GM19324 (cell line): ENCODE measurements at regions not wholly inside any gene's neighbourhood (a gene's known extent, or its start where the extent isn't known, plus 50 kb on each side); places are given as distances from the start of the nearest gene placed in this dataset.

Experiments used
- ATAC-seq: cut with Tn5 transposase; IDR thresholded peaks from one replicate; pipeline ENCODE4 v1.9.1; 2021; ENCODE audit warnings: mild to moderate bottlenecking, moderate library complexity; ENCODE audit not compliant: unreplicated experiment, low FRiP score

GRCh38 chr5:2696156-2696807 is 55.2 kb downstream of the IRX2 start:
- ATAC-seq = no peak

GRCh38 chr5:2695200-2695891 is 56.1 kb downstream of the IRX2 start:
- no peak for ATAC-seq

- no peak for ATAC-seq
Measured at GRCh38 chr5:2691530-2691929, 59.9 kb downstream of the IRX2 start.

GRCh38 chr5:2690293-2690692 is 61.2 kb downstream of the IRX2 start:
- ATAC-seq = no peak

- no peak for ATAC-seq
Measured at GRCh38 chr5:2688586-2688985, 62.9 kb downstream of the IRX2 start.

- no peak for ATAC-seq
Measured at GRCh38 chr5:2687746-2688145, 63.7 kb downstream of the IRX2 start.

GRCh38 chr5:2686321-2687124 is 65.0 kb downstream of the IRX2 start:
- no peak for ATAC-seq

- no peak for ATAC-seq
Measured at GRCh38 chr5:2685651-2686272, 65.7 kb downstream of the IRX2 start.

GRCh38 chr5:2684606-2685005 is 66.9 kb downstream of the IRX2 start:
- ATAC-seq = no peak

GRCh38 chr5:2683720-2684119 is 67.8 kb downstream of the IRX2 start:
- no peak for ATAC-seq

GRCh38 chr5:2681476-2681875 is 70.0 kb downstream of the IRX2 start:
- ATAC-seq = no peak

- ATAC-seq = no peak
Measured at GRCh38 chr5:2680979-2681378, 70.5 kb downstream of the IRX2 start.

- no peak for ATAC-seq
Measured at GRCh38 chr5:2677689-2678088, 73.8 kb downstream of the IRX2 start.

- ATAC-seq = no peak
Measured at GRCh38 chr5:2675548-2675947, 75.9 kb downstream of the IRX2 start.

GRCh38 chr5:2674456-2674855 is 77.0 kb downstream of the IRX2 start:
- ATAC-seq = no peak

- ATAC-seq = no peak
Measured at GRCh38 chr5:2670940-2671339, 80.5 kb downstream of the IRX2 start.

GRCh38 chr5:2669913-2670312 is 81.6 kb downstream of the IRX2 start:
- ATAC-seq = no peak

- ATAC-seq = no peak
Measured at GRCh38 chr5:2669259-2669658, 82.2 kb downstream of the IRX2 start.

GRCh38 chr5:2666081-2666480 is 85.4 kb downstream of the IRX2 start:
- ATAC-seq = no peak

GRCh38 chr5:2663489-2663888 is 88.0 kb downstream of the IRX2 start:
- ATAC-seq = no peak

GRCh38 chr5:2660315-2660714 is 91.2 kb downstream of the IRX2 start:
- no peak for ATAC-seq
